Activated naive CD4-positive, alpha-beta T cell (primary cell): ENCODE measurements at regions not wholly inside any gene's neighbourhood (a gene's known extent, or its start where the extent isn't known, plus 50 kb on each side); places are given as distances from the start of the nearest gene placed in this dataset.

ENCODE experiments used
- DNase-seq, 4 experiments: peaks; one replicate each; lab custom pipeline; 2025; lab: John Stamatoyannopoulos, UW

DNA sequence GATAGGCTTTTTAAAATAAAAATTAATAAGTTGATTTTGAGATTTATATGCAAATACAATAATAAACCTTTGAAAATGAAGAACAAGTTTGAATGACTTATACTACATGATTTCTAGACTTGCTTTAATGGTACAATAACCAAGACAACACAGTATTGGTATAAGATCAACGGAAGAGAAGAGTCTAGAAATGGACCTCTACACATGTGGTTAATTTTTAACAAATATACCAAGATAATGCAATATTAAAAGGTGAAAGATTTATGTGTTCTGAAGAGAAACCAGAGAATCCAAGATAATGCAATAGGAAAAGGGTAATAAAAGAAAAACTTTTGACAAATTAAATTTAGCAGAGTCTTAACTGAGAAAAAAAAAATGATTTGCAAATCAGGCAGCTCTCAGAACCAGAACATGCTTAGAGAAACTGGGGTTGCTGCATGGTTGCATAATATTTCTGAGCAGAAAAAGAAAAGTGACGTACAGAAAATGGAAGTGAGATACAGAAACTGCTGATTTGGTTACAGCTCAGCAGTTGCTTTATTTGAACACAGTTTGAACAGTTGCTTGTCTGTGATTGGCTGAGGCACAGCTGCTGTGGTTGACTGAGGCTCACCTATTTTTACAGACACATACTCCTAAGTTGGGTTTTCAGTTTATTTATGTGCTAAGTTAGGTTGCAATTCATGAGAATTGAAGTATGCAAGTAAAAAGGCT lies 365.9 kb downstream of the CRPPA start:
- DNase-seq: no peak

- DNase-seq: no peak
Measured at GRCh38 chr7:16051561-16052255, 365.2 kb upstream of the MEOX2 start.

- DNase-seq: no peak
Measured at GRCh38 chr7:16046041-16046440, 359.6 kb upstream of the MEOX2 start.

- no peak for DNase-seq
Measured at GRCh38 chr7:16045296-16045695, 358.8 kb upstream of the MEOX2 start.

- no peak for DNase-seq
Measured at GRCh38 chr7:16044645-16045044, 358.2 kb upstream of the MEOX2 start.

GRCh38 chr7:16040346-16040745 lies 353.9 kb upstream of the MEOX2 start:
- no peak for DNase-seq

DNA sequence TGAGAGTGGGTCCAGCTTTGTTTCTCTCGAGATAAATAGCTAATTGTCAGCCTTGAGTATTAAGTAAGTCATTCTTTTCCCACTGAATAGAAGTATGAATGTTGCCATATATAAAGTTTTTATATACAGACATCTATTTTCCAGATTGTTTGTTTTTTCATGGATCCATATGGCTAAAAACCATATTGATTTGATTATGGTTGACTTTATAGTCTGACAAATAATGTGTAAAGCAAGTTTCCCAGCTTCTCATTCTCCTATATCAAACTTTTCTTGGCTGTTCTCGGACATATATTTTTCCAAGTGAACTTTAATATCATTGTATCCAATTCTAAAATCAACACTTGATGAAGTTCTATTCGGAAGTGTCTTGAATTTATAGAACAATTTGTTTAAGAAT lies 352.4 kb upstream of the MEOX2 start:
- no peak for DNase-seq

- DNase-seq: no peak
Measured at GRCh38 chr7:16035392-16035791, 348.9 kb upstream of the MEOX2 start.

DNA sequence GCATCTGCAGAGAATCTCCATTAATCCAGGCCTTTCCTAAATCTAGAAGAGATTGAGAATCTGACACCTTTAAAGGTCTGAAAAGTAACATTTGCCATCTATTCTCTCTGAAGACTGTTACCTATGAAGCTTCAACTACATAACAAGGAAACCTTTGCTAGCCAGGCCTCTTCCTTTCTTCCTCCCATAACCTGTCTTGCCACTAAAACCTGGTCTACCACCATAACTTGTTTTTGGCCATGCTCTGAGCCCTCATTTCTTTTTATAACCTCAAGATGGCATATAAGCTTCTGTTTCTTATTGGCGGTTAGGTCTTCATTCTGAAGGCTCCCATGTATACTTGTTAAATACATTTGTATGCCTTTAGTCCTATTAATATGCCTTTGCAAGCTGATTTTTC lies 348.4 kb upstream of the MEOX2 start:
- DNase-seq: no peak

GRCh38 chr7:16034353-16034752 lies 347.9 kb upstream of the MEOX2 start:
- no peak for DNase-seq

- no peak for DNase-seq
Measured at GRCh38 chr7:16033233-16033632, 346.8 kb upstream of the MEOX2 start.

- no peak for DNase-seq
Measured at GRCh38 chr7:16028636-16029035, 342.2 kb upstream of the MEOX2 start.

DNA sequence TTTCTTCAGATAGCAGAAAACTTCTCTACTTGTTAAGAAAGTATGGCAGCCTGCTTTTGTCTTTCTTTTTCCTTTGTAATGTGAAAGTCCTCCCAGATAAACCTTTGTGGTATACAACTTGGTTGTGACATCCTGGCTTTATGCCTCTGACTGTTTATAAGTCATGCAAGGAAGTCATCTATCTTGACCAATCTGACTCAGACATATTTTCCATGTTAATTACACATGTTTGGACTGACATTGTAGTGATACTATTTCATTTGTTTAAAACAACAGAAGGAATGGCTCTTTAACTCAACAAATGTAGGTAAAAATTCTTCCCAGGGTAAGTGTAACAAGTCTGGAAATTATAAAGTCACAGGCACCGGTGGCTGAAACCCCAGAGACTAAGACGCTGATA lies 341.6 kb upstream of the MEOX2 start:
- no peak for DNase-seq

DNA sequence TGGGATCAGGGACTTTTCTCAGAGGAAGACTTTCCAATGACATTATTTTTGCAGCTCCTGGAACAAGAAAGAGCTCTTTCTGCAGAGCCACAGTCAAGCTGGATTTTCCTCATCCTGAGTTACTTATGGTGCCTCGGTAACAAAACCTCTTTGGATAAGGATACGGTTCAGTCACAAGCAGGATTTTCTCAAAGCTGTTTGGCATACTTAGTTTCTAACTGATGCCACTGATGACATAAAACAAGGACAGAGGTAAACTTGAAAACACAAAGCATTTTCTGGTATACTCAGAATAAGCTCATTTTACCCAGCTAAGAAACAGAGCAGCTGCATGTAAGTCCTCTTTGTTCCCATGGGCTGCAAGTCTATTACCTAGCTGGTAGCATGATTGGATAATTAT lies 340.9 kb upstream of the MEOX2 start:
- DNase-seq: no peak

DNA sequence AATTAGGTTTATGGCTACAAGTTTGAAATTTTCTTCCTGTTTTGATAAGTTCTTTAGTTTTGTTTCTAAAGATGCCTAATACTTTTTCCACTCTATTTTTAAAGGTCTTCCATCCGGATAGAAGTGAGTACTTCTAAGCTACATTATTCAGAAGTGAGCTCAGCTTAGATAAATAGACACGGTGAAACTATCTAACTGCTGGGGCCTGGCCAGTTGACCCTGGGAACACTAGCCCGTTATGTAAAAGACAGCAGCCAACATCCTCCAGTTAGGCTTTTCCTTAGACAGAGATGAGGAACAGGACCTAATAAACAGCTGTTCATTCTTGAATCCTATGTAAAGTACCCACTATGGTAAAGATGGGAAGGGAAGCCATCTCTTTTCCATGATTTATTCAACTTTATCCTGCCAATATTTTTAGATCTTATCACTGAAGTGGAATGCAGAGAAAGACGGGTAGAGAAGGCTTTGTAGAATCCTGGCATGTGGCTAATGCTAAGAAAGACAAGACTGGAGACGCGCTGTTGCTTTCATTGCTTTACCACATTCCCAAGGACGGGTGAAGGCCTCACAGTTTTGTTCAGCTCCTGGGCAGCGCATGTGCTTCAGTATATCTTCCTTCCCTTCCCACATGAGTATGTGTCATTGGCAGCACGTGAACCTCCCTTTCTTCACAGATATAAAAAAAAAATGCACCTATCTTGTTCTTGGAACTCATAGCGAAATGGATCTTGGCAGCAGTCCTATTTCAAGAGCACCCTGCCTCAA lies 340.0 kb upstream of the MEOX2 start:
- no peak for DNase-seq

- DNase-seq: no peak
Measured at GRCh38 chr7:16025696-16026095, 339.2 kb upstream of the MEOX2 start.

DNA sequence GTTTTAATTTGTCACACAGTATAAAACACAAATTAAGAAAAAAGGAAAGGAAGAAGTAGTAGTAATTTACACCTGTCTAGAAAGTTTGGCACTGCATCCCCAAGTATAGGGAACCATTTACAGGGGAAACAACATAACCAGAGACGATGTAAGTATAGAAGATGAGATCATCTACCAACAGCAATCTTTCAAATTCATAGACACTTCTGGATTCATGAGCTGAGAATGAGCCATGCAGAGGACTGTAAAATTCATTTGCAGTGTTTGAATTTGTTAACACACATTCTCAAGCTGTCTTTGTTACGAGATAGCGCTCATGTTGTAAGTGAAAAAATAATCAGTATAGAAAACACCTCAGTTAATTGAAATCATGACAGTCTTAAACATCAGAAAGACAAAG lies 337.0 kb upstream of the MEOX2 start:
- no peak for DNase-seq

- DNase-seq: no peak
Measured at GRCh38 chr7:16023046-16023445, 336.6 kb upstream of the MEOX2 start.

DNA sequence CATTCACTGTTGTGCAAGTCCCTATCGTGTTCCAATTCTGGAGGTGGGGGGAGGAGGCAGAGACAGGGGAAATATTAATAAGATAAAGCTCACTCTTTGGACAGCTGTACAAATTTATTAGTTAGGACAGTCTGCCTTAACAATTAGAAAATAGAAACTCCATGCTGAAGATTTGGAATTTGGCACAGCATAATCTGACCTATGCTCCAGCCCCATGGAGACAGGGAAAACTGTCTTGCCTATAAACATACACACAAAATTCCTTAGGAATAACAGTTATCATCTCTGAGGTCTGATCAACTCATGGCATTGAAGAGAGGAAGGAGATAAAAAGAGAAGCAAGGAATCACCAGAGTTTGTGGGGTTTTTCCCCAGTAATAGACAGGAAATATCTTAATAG lies 335.4 kb upstream of the MEOX2 start:
- no peak for DNase-seq

GRCh38 chr7:16015981-16016380 lies 329.5 kb upstream of the MEOX2 start:
- DNase-seq: no peak

DNA sequence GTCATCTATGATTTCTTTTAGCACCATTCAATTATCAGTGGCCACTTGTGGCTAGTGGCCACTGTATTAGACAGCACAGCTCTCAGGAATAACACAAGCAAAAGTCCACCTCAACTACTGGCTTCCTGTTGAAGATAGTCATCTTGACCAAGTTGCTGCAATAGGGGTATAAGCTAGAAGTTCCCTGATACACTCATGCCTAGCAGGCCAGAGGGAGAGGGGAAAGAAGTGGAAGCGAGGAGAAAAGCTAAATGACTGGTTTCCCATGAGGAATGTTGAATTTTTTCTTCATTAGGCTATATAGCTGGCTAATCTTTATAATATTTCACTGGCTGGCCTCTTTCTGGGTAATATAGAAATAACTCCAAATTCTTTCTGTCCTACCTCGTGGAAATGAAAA lies 327.5 kb upstream of the MEOX2 start:
- DNase-seq: no peak

GRCh38 chr7:16007911-16008310 lies 321.4 kb upstream of the MEOX2 start:
- DNase-seq: no peak

GRCh38 chr7:16004702-16005101 lies 318.2 kb upstream of the MEOX2 start:
- DNase-seq: no peak
